Esophagus mucosa (tissue), 1 donor: ENCODE measurements at regions not wholly inside any gene's neighbourhood (a gene's known extent, or its start where the extent isn't known, plus 50 kb on each side); places are given as distances from the start of the nearest gene placed in this dataset.

Source experiments
- ATAC-seq: fragments of 200-7000 bp; cut with Tn5 transposase; one replicate; pipeline ENCODE4 v1.9.1; 2020
- donor health status: DM: yes; HTN: yes; CAD: no.

DNA sequence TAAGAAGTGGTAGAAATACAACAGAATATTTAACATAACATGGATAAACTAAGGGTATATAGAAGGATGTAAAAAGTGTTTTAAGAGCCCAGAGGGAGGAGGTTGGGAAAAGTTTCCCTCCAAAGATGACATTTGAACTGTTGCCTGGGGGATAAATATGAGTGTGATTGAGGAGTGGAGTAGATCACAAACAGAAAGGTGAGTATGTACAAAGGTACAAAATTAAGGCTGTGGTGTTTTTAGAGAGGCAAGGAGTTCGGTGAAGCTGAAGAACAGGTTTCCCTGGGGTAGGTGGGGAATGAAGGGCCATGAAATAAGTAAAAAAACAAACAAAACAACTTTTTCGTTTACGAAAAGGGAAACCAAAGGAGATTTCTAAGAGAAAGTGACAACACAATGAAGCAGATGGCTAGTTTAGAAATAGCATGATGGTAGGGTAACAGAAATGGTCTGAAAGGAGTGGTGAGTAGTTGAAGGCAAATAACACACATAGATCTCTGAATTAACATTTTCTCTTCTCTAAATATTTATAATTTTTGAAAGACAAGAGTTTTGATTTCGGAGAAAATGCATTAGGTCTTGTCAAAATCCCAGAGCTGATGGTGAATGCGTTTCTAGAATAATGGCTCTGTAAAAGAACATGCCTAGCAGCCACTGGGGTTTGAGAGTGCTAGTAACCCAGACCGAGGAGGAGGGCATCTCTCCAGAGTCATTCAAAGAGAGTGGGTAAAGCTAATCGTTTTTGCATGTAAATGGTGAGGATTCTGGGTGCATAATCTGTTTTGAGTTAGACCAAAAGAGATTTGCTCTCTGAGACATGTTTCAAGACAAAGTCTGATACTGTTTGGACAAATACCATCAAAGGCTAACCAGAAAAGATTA, 240.4 kb upstream of the DCN start:
- ATAC-seq = no peak

DNA sequence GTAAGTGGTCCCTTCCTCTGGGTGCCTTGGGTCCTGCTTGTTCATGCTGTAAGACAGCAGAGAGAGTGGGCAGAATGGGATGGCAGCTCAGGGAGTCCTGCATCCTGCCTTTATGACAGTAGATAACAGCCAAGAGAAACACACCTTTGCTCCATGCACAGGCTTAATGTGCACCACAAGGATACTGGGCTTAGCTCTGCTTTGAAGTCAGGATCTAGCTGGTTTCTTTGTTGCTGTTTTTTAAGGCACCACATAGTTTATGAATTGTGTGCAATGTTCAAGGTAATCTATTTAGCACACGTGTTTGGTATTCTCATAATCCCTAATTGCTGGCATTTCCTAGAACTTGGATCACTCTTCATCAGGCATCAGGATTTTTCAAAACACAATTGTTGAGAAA, 239.5 kb upstream of the DCN start:
- ATAC-seq = no peak

DNA sequence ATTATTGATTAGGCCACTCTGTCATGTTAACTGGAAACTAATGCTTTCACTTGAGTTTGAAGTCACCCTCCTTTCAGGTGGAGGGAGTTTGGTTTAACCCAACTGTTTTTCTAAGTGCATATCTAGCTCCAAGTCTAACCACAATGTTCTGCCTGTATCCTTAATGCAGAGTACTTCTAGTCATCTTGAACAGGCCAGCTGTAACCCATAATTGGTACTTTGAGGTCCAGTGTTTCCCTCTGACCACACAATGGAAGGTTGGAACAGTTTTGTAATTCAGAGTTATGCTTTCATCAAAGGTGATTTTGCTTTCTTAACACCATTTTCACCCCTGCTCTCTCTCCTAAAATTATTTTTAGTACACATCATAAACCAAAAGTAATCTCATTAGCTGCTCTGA, 237.2 kb upstream of the DCN start:
- ATAC-seq = no peak

DNA sequence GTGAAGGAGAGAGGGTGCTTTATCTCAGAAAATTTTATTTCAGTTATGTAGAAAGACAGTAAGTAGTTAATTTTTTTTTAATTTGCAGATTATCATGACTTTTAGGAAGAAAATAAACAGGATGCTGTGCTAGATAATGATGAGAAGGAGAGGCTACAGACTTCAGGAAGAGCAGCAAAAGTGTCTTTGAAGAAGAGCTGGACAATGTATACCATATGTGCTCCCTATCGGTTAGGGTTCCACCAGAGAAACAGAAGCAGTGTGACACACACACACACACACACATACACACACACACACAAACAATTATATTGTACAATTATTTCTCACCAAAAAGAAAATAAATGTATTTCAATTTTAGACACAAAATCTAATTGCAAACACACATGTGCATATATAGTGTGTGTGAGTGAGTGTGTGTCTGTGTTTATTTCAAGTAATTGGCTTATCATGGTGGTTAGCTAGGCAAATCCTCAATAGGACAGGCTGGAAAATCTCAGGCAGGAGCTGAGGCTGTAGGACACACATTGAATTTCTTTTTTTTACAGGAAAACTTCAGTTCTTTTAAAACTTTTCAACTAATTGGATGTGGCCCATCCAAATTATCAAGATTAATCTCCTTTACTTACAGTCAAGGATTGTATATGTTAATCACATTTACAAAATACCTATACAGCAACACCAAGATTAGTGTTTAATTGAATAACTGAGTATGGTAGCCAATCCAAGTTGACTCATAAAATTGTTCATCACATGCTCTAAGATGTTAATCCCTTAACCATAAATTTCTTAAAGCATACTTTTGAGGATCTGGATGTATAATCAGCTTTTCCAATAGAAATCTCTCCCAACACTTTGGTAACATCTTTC, 235.8 kb upstream of the DCN start:
- no peak for ATAC-seq

DNA sequence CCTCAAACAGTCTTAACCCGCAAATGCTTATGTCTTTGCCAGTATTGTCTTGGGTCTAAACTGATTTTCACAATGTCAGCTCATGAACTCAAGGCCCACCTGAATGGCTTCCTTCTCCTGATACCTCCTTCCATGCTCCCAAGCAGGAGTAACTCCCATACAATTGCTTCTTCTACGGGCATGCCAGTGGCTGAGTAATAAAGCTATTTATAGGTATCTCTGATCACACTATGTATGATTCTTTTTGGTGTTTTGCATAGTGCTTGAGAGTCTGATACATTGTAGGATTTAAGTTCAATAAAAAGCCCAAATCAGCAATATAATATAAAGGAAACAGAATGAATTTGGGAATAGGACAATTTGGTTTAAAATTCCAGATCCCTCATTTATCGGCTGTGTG, 235.0 kb upstream of the DCN start:
- ATAC-seq = no peak

DNA sequence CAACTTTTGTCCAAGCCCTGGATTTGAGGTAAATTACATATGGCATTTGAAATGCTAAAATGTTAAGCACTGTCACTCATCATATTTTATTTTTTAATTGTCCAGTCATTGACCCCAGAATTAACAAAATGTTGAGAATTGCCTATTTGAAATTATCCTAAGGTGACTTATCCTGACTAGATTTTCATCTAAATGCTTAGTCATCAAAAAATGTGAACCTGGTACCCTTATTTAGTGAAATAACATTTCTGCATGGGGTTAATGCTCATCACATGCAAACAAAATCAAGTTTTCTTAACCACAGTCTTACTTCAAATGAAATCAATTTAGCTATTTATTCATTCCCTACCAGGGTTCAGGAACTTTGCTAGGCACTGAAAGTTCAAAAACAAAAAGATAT, 232.0 kb upstream of the DCN start:
- ATAC-seq = no peak

DNA sequence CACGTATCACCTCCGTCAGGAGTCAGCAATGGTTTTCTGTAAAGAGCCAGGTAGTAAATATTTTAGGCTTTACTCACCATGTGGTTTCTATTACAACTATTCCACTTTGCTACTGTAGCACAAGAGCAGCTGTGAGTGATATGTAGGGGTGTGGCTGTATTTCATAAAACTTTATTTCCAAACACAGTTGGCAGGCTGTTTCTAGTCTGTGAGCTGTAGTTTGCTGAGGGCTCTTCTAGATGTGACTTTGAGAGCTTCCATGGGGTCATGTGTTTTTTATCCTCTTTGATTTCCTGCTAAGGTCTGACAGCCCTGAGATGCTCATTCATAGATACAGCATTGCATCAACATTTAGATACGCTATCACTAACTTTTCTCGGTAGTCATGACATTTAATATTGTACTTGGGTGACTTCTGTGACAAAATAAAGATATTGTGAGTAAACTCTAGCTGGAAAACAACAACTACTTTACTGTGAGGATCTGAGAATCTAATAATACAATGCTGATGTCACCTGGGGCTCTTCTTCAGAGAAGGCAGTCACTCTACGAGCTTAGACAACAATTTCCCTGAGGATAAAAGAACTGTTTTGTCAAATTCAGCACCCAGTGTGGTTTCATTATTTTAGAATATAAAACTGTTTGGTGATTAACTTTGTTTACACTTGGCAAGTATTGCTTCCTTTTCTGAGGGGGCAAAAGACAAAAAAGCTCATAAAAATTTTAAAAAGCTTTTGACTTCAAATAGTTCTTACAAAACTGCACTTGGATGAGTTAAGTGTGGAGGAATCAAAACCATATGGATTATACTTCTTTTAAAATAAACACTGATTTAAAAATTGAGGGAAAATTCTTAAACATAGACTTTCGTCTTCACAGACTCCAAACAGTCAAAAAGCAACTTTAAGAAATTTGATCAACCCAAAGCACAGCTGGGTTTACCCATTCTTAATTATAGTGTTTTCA, 231.2 kb upstream of the DCN start:
- peak; percentile 91 for ATAC-seq

DNA sequence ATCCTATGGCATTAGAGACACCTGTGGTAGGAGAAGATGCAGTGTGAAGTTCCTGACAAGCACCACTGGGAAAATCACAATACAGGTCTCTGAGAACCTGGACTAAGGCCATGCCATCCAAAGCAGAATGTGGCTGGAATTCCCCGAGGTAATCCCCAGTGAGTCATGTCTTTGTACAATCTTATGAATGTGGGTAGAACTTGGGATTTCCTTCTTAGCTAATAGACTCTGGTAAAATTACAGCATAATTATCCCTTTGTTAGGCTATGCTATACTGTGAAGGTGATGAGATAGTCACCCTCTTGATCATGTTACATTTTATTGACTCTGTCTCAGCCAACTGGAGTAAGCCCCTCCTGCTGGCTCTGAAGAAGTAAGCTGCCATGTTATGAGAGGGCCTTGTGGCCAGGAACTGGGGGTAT, 224.3 kb upstream of the DCN start:
- peak; percentile 97 for ATAC-seq

DNA sequence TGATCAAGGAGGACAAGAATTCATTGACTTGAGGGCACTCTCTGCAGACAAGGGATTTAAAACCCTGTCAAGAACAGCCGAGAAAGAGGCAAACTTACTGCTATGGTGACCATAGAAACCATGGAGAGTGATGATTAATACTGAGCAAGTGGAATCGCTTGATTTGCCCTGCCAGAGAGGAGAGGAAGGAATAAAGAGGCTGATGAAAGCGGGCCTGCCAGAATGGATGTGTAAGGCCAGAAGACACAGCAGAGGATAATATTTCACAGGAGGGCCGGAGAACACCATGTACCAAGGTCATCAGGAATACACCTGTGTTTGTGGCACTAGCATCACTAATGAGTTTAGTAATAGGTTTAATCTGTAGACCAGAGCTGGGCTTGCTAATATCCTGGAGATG, 221.8 kb upstream of the DCN start:
- no peak for ATAC-seq

DNA sequence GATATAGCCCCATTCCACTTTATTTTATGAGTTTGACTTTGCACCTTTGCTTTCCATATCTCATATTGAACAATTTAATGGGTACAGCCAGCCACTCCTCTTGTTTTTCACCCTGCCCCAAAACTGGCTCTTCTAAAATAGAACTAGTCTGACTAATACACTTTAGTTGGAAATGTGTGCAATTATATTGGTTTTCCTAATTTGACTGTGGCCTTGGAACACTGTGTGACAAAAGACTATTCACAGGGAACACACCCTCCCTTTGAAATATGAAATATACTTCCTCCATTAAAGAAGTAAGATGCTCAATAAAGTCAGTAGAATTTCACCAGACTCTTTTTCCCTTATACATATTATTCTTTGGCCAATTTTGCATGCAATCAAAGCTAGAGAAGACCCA, 218.6 kb upstream of the DCN start:
- ATAC-seq = no peak

DNA sequence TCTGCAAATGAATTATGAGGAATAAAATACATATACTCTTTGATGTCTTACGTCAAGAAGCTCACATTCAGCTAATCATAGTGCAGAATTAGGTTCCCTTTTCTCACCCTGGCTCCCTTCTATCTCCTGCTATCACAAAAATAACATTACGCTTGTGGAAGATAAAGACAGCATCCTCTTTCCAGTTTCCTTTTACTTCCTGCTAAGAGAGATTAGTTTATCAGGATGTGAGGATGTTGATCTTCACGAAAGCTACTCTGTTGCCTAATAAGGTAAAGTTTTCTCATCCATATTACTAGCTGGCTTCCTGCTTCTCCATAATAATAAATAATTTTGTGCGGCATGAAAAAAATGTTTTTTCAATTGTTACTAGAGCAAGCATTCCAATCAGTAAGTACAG, 217.7 kb upstream of the DCN start:
- no peak for ATAC-seq

DNA sequence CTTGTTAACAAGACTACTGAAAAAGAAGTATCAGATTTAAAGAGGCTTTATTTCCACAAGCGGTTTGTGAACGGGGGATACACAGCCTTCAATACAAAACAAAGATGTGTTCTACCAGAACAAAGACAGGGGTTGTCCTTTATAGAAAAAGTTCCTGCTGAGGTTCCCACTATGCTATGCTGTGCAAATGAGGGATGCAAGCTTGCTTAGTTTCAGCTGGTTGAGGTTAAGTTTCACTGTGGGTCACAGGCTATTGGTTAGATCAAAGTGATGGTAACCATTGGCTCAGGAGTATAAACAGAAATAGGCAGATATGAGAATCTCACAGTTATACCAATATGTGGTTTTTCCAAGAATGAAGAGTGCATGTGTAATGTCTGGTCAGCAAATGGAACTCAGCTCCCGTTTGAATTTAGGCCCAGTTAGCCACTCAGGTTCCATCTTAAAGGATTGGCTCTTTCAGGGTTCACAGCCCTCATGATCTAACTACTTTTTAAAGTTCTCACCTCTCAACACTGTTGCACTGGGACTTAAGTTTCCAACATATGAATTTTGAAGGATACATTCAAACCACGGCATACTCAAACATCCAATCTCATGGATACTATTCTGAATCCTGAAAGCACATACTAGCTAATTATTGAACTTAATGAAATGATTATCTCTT, 215.4 kb upstream of the DCN start:
- no peak for ATAC-seq

DNA sequence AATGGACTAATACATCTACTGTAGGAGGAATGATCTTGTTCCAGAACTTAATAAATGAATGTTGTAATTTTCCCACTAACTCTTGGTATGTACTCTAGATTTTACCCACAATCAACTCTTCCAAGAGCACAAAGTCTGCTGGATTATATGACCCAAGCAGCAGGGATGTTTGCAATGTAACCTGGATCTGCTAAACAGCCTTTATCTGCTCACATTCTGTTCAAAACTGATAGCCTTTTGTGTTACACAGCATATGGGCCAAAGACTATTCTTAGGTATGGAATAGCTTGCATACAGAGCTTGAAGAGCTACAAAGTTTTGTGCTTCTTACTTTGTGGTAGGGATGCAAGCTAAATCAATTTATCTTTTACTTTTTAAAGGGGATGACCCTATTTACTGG, 213.7 kb upstream of the DCN start:
- no peak for ATAC-seq

DNA sequence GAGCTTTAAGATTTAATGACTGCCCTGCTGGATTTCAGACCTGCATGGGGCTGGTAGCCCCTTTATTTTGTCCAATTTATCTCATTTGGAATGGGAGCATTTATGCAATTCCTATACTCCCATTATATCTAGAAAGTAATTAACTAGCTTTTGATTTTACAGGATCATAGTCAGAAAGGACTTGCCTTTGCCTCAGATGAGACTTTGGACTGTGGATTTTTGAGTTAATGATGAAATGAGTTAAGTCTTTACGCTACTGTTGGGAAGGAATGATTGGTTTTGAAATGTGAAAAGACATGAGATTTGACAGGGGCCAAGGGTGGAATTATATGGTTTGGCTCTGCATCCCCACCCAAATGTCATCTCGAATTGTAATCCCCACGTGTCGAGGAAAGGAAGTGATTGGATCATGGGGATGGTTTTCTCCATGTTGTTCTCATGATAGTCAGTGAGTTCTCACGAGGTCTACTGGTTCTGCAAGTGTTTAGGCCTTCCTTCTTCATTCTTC, 213.1 kb upstream of the DCN start:
- ATAC-seq = no peak

DNA sequence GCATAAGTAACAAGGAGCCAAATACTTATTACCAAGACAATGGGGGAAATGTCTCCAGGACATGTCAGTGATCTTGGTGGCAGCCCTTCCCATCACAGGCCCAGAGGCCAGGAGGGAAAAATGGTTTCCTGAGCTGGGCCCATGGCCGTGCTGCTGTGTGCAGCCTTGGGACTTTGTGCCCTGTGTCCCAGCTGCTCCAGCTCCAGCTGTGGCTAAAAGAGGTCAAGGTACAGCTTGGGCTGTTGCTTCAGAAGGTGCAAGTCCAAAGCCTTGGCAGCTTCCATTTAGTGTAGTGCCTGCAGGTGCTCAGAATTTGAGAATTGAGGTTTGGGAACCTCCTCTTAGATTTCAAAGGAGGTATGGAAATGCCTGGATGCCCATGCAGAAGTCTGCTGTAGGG, 212.3 kb upstream of the DCN start:
- no peak for ATAC-seq

DNA sequence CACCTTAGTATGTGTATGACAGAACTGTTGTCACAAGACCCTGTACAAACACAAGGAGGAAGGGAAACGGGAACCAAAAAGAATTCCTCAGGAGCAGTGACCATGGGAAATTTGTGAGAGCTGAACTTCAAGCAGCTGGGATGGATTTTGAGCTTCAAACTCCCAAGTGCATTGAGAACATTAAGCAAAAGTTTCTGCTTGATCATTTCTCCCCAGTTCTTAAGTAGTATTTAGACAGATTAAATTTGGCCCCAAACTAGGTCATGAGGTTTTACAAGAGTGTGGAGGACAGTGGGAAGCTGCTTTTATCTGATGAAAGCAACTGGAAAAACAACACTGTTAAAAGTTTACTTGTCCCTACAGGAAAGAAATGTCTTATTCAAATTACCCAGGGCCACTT, 206.0 kb upstream of the DCN start:
- no peak for ATAC-seq

DNA sequence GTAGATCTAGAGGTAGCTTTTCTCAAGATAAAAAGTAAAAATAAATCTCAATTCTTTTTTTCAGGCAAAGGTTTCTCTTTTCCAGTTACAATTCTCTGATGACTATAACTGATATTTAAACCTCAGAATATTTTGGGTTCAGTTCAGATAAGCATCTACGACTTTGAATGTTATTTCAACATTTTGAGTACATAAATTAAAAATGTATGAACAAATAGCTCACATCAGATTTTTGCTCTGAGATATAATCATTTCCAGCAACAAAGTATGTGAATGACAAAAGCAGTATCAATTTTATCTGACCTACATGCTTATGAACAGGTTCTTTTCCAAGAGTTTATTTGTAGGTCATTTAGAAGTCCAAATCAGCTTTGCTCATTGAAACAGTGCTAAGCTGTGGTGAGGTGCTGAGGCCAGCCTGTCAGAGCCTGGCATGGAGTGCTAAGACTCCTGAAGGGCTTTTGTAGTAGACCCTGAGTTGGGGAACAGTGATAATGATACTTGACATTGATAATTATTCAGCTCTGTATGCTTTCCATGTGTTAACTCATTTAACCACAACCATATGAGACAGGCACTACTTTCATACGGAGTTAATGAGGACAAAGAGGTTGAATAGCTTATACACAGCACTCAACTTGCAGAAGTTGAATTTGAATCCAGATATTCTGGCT, 205.0 kb upstream of the DCN start:
- ATAC-seq = no peak

DNA sequence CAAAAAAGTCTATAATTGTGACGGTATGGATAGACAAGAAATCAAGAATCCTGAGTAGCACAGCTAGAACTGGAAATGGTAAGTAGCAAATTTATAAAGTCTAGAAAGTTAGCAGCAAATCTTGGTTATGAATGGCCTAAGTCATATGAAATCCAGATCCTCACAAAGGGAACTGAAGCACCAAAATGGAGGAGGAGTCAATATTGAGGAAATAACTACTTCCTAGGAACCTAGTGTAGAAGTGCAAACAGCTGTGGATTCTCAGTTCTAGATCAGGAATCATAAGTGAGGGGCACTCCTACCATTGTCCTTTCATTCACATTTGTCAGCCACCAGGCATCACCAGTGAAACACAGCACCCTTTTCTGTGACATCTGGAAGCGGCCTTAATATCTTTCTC, 202.2 kb upstream of the DCN start:
- ATAC-seq = no peak

DNA sequence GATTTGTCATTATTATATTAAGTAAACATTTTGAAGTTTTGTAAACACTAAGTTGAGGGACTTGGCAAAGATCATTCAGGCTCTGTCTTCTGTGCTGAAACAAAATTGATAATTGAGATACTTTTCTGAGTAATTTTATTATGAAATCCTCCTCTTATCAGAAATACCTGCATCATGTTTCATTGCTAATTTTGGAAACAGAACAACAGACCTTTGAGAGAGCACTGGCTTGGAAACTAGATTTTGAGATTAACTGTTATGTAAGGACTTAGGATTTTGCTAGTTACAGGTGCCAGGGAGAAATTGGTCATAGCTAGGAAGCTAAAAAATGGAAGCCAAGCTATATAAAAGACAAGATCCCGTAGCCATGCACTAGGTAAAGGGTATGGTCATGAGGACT, 201.7 kb upstream of the DCN start:
- no peak for ATAC-seq

DNA sequence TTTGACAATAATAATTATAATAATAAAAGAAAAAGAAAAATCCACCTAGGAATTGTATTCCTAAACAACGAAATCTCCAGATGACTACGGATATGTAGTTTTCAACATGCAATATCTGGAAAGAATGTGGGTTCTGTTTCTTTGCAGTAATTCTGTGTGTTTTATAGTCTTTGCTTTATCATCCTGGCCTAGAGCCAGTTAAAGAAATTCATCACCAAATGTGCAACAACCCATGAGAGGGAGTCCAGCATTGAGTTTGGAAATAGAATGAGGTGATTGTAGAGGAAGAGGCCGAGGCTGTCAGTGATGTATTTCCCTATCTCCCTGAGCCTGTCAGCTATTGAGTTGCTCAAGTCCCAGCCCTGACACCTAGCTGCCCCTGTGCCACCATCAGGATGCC, 200.5 kb upstream of the DCN start:
- no peak for ATAC-seq

DNA sequence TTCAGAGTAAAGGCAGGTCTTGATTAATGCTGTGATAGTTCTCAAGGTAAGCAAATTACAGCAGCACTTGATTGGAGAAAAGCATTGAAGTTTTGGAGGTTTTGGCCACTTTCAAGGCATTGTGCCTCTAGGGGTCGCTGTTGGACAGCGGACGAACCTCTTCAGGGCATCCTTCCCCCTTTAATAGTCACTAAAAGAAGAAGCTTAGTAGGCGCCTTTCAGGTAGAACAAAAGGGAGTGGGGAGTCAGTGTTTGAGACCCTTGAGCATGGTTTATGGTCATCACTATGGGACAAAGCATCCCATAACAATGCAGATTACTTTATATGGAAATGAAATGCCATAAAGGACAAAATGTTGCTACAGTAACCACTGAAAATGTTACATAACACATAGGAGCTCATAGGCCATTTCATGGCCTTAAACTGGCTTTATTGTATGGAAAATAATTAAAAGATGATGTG, 199.5 kb upstream of the DCN start:
- ATAC-seq = peak; percentile 75
